HG03354 (cell line): ENCODE measurements at regions not wholly inside any gene's neighbourhood (a gene's known extent, or its start where the extent isn't known, plus 50 kb on each side); places are given as distances from the start of the nearest gene placed in this dataset.

Experiments used
- ATAC-seq: cut with Tn5 transposase; IDR thresholded peaks from one replicate; pipeline ENCODE4 v1.9.1; 2021; ENCODE audit warnings: mild to moderate bottlenecking; ENCODE audit not compliant: unreplicated experiment, poor library complexity, severe bottlenecking

DNA sequence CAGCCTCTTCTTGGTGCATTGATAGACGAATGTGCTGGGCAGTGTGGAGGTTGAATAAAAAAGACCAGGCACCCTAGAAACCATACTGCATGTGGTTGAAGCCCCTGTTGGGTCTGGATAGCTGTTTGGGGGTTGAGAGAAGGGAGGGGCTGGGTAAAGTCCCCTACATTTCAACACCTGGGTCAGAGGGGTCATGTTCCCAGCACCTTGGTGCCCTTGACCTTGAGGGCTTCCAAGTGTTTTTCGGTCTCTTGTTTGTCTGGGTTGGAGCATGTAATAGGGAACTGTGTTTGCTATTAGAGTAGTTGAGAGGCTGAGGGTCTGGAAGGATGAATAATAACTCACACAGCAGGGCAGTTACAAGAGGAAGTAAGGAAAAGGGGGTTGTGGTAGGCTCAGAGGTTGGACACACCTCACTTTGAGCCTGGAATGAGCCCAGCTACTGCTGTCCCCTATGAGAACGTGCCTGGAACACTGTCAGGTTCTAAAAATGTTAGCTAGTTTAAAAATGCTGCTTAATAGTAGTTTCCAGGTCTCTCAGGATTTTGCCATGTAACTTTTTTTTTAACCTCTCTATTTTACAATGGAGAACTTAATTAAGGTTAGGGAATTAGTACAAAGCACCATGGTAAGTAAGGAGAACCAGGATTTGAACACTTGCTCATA, 155.2 kb upstream of the SPRY4 start:
- no peak for ATAC-seq

DNA sequence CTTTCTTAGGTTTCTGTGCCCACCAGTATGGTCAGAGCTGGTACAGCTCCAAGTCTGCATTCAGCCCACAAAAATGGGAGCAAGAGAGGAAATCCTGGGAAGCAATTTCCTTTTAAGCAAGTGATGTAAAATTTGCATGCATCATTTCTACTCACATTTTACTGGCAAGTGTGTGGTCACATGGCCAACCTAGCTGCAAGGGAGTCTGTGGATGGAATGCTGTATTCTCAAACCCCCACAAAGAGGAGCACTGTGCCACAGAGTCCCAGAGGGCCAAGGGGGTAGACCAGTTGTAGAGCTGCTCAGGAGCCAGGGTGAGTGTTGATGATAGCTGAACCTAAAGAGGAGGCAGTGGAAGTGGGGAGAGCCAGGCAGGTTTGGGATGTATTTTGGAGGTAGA, 154.3 kb upstream of the SPRY4 start:
- ATAC-seq: no peak

DNA sequence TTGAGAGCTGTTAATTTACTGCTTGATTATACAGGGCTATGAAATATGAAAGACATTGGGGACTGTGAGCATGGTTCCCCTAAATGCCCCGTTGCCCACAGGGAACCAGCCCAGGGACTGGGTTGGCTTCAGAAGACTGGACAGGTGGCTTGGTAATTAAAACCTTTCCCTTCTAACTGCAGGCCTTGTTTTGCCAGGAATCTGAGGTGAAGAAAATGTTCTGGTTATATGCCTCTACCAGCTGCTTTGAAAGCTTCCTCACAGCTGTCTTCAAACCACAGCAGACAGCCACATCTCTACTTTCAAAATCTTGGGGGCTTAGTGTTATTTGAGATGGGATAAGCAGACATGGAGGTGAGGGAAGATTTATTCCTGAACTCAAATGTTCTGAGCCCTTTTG, 153.3 kb upstream of the SPRY4 start:
- no peak for ATAC-seq

DNA sequence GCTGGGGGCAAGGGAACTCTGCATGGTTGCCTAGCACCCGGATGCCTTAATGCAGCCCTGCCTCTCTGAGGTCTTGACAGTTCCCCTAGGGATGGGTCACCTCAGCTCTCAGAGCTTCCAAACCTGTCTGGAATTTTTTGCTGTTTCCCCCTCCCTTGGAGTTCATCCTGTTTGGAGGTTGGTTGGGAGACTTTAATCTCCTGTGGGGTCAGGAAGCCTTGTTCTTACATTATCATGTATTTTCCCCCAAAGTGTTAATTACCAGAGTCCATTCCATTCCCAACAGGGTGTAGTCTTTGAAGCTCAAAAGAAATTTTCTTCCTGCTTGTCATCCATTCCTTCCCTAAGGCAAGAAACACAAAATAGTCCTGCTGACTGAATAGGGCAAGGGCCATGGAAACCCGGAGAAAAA, 150.3 kb upstream of the SPRY4 start:
- no peak for ATAC-seq

DNA sequence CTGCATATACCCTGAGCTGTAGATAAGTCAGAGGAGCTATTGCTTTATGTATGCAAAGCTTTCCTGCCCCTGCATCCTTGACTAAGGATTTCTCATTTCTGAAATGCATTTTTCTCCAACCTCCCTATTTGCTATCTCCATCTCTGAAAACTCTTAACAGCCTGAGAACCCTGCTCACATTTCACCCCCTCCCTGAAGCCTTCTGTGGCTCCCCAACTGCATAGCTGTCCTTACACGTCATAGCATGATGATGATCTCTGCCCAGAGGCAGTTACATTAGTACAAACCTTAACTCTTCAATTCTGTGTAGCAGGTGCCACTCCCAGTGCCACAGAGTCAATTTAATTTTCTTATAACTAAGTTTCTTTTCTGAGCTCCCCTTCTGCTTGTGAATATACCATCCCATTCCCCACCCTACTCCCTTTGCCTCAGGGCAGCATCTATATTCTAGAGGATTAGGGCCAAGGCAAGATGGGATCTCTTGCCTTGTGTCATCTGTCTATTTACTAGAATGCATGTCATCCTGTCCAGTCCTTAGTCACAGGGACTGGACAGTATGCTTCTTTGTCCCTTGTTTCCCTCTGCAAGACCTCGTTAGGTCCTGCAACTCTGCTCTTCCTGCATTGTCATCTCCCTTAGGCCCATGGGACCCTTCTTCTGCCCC, 149.7 kb upstream of the SPRY4 start:
- ATAC-seq: no peak

DNA sequence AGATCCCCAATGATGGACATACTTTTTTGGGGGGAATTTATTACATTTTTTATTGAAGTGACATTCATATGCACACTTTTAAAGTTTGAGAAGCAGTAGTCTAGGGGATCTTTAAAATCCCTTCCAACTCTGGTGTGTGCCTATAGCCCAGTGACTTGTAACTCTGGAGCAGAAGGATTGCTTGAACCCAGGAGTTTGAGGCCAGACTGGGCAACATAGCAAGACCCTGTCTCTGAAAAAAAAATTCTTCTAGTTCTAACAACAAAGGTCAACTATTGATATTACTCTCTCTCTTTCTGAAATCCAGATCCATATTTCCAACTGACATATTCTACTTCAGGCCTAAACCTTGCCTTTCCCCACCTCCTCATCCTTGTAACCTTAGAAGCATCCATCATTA, 148.2 kb upstream of the SPRY4 start:
- no peak for ATAC-seq

DNA sequence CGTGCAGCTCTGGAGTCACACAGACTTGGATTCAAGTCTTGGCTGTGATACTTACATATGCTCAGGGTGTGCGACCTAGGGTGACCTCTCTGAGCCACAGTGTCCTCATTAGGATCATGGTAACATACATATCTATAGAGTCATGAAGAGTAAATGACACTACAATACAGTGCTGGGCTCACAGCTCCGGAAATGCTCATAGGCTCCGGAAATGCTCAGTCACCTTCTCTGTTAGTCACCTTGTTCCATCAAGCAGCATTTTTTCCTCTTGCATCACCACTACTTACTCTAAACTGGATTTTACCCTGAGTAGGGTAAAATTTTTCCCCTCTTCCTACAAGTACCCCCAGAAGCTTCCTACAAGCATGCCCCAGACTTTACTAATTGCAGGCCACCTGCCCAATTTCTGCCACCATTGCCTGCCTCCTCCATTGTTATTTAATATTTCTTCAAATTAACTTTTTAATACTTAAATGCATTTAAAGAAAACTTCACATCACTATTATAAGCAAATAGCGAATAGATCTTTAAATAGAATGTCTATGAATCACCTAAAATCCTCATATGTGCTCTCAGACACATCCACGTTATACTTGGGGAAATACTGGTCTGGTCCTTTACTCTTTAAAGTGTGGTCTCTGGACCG, 147.6 kb upstream of the SPRY4 start:
- no peak for ATAC-seq

DNA sequence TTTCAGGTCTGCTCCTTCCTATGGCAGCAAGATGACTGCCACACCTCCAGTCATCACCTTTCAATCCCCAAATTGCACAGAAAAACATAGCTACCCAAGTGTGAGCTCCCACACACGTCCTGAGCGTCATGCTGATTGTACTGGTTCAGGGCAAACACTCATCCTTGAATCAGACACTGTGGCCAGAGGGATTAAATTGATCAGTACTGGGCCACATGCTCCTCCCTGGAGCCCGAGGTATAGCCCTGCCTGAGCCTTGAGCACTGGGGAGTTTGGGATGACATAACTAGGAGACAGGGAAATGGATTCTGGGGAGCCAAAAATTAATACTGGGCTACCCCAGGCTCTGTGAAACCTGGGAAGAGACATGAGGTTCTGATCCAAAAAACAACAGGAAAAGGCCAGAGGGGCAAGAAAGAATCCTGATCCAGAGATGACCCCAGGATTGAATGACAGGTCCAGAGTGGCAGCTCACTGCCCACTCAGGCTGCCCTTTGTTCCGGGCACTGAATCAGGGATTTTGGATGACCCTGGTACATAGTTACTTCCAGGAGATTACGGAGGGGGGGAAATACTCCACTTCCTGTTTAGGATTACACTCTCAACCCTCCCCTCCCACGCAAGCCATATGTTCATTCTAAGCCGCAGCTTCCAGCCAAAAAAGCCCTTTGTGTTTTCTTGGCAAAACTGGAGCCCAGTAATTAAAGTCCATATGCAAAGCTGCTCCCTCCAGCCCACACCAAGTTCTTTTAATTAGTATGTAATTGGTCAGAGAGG, 141.6 kb upstream of the SPRY4 start:
- ATAC-seq: no peak

DNA sequence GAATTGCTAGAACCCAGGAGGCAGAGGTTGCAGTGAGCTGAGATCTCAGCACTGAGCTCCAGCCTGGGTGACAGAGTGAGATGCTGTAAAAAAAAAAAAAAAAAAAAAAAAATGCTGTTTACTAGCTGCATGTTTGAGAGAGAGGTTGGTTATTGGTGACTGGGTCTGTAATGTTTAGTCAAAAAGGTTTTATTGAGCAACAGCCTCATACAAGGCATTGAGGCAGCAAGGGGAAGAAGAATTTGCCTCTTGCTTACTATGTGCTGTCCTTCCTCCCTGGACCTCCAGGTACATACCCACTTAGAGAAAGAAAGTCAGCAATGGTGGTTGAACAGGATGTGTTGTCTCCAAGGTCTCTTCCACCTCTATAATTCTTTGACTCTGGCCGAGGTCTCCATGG, 140.7 kb upstream of the SPRY4 start:
- ATAC-seq: no peak

DNA sequence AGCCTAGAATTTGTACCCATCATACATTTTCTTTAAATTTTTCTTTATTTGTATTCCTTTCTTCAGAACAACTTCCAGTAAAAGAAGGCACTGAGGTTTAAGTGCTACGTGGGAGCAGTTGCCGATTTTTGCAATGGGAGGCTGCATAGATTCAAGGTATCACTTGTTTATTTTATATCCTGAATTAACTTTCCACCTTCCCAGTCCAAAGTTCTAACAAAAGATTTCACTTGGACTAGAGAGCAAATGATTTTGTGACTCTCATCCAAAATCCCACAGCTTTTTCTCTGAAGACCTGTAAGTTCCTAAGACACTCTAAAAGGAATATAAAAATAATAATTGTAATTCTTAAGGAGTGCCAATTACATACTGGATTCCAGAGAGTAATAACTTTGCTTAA, 139.1 kb upstream of the SPRY4 start:
- ATAC-seq: no peak

DNA sequence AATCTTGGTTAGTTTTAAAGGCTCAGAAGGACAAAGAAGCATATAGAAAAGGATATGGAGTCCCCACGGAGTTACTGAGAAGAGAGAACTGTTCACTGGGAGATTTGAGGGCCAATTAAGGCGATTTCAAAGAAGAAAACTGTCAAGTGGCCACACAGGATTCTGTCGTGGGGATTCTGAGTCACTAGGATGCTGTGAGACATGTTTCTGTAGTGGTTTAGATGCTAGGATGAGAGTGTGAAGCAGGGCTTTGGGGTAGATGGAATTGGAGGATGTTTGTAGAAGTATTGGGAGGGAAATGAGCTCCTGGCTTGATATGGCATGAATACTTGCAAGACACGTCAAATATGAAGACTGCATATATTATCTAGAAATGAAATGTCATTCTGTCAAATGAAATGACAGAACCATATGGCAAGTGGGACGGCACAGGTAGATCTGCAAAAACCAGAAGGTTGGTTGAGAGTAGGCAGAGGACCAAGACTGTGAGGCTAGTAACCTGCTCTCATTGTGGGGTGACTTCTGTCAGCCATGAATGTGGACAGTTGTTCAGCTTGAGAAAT, 136.3 kb upstream of the SPRY4 start:
- ATAC-seq: no peak

DNA sequence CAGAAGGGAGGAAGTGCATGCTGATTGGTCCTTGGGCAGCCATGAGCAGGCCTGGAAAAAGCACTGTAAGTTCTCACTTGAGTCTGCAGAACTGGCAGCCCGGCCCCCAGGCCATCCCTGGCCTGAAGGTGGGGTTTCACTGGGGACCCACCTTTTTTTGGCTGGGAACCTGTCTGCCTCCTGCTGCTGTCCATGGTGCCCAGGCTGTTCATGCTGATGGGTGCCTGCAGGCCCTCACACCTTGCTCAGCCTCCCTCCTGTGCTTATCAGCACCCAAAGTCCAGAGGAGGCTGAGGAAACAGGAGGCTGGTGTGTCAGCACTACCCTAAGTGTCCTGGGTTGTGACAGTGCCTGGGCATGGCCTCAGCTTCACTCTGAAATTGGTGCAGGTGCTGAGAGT, 134.4 kb upstream of the SPRY4 start:
- ATAC-seq: no peak

DNA sequence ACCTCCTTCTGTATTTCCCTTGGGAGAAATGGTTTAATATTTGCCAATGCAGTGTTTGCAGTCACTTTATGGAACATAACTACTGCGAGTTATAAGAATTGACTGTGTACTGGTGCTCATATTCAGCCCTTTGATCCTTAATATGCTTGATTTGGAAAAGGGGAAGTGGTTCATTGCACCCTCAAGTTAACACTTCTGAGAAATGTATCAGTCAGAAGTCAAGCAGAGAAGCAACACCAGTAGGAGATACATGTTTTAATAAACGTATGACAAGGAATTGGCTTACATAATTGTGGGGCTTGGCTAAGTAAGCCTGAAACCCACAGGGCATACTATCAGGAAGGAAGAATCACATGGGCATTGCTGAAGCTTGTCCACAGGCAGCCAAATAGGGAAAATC, 131.0 kb upstream of the SPRY4 start:
- no peak for ATAC-seq

DNA sequence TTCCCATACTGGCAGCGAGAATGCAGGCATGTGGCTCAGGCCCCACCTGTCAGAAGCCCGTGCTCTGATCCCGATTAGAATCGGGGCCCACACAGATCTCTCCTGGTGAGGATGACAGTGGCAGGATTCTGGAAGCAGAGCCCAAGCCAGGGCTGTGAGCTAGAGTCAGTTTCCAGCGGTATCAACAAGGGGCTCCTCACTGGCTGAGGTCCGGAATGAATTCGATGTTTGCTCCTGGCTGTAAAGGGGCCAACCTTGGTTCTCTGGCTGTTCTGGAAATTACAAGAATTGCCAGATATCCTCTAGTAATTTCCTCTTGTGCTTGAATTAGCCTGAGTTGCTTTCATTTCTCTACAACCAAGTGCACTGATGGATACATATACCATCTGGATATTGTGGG, 129.1 kb upstream of the SPRY4 start:
- no peak for ATAC-seq

DNA sequence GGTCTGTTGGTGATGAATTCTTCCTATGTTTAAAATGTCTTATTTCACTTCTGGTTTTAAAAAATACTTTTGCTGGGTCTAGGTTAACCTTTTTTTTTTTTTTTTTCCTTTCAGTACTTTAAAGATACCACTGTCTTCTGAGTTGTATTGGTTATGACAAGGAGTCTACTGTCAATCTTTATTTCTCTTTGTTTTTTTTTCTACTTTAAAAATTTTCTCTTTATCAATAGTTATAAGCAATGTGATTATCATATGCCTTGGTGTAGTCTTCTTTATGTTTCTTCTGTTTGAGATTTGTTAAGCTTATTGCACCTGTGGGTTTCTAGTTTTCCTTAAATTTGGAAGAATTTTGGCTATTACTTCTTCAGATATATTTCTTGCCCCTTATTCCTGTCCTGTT, 125.6 kb upstream of the SPRY4 start:
- ATAC-seq: no peak

DNA sequence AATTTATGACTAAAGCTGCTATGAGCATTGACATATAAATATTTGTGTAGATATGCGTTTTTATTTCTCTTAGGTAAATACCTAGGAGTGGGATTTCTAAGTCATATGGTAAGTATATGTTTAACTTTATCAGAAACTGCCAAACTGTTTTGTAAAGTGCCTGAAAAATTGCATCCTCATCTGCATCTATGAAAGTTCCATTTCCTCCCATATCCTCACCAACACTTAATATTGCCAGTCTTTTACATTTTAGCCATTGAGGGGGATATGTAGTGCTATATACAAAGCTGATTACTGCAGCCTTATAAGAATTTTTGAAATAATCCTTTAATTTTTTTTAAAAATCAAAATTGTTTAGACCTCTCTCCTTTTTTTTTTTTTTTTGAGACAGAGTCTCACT, 123.1 kb upstream of the SPRY4 start:
- ATAC-seq: no peak

DNA sequence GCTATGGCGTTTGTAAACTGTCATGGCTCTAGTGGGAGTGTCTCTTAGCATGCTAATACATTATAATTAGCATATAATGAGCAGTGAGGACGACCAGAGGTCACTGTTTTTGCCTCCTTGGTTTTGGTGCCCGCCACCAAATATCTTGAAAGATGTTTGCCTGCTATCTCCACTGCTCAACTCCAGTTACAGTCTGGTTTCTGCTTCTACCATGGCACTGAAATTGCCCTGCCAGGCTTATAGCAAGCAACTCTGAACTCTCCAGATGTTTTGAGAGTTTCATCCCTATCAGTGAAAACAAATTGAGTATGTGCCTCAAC, 122.1 kb upstream of the SPRY4 start:
- ATAC-seq: no peak

DNA sequence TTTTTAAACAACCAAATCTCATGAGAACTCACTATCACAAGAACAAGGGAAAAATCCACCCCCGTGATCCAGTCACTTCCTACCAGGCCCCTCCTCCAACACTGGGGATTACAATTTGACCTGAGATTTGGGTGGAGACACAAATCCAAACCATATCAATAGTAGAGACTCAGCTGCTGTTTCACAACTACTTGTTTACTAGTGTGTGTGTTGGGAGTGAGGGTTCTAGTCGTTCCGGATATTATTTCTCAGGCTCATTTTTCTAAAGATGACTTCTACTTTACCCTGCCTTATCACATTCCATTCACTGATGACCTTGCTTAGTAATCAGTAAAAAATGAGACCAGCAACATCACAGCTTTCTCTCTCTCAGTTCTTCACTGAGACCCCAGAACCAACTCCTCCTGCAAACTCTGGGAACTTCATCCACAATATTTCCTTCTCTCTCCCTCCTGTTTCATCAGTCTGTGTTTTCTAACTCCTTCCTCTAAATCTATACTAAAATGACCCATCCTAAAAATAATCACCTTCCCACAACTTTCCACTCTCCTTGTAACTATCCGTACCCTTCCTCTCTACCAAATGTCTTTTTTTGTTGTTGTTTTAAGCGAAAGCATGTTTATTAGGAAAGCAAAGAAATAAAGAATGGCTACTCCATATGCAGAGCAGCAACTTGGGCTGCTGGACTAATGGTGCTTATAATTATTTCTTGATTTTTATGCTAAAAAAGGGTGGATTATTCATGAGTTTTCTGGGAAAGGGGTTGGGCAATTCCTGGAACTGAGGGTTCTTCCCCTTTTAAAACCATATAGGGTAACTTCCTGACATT, 121.5 kb upstream of the SPRY4 start:
- ATAC-seq: no peak

DNA sequence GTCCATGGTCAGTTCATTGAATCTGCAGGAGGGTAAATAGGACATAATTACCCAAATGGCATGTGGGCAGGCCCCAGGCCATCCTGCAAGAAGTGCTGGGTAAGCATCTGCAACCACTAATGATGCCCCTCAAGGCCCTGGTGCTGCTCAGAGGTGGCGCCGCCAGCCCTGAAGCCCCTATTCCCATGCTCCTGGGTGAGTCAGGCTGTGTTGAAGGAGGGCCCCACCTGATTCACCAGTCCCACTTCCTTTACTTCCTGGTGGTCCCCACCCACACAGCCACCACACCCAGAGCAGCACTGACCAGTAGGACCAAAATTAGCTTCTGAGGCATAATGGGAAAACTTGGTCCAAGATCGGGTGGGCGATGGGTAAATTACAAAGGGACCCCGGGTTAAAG, 120.4 kb upstream of the SPRY4 start:
- ATAC-seq: no peak

DNA sequence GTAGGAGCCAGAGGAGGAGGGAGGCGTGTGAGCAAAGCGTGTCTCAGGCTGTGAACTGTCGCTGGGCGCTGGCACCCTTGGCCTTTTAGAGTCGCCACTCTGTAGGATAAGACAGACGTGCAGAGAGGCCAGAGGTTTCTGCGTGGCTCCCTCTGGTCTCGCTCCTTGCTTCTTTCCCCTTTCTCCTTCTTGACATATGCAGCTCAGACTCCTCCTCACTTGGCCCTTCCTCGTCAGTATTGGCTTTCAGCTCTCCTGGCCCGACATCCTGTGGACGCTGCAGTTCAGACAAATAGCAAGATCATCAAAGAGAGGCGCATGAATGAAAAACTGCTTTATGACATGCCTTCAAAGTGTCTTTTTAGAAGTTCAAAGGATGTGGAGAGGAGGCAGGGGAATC, 116.8 kb upstream of the SPRY4 start:
- ATAC-seq: no peak
